Renal cortical epithelial cell (primary cell): ENCODE measurements at regions not wholly inside any gene's neighbourhood (a gene's known extent, or its start where the extent isn't known, plus 50 kb on each side); places are given as distances from the start of the nearest gene placed in this dataset.

Experiments
- DNase-seq: peaks from one replicate; pipeline ENCODE4 v3.0.0-alpha.2; 2011; ENCODE audit warnings: low read depth

GRCh38 chr3:54021071-54021470 lies 101.3 kb upstream of the CACNA2D3 start:
- DNase-seq, result no peak

DNA sequence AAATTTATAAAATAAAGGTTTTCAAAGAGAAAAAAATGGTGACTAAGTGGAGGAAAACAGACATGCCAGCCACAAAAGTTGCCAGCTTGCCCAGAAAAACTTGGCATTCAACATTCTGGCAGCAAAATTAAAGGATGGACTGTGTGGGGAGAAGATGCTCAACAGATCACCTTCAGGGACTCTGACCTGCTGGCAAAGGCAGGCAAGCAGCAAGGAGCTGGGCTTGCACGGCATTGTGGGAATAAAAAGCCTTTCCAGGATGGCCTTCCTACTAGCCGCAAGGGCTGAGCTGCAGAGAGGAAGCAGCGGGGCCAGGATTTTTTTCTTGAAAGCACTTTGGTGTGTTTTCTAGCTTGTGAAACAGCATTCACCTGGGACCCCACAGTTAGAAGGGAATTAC lies 101.9 kb upstream of the CACNA2D3 start:
- no peak for DNase-seq

- DNase-seq, result no peak
Measured at GRCh38 chr3:54014067-54014466, 108.3 kb upstream of the CACNA2D3 start.

DNA sequence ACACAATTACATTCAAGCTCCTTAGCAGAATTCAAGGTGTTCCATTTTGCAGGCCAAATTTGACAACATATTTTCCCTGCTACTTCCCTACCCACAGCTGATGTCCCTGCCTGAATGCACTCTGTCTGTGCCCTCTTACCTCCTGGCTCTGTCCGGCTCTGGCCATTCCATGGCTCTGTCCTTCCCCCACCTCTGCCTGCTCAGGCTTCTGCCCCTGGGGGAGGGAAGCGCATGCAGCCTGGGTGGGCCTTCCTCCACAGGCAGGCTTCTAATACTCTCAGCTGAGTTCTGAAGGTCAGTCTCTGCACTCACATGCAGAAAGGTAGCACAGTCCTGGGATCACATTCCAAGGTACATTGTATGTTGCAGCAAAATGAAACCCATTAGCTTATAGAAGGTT lies 113.6 kb upstream of the CACNA2D3 start:
- DNase-seq, result no peak

DNA sequence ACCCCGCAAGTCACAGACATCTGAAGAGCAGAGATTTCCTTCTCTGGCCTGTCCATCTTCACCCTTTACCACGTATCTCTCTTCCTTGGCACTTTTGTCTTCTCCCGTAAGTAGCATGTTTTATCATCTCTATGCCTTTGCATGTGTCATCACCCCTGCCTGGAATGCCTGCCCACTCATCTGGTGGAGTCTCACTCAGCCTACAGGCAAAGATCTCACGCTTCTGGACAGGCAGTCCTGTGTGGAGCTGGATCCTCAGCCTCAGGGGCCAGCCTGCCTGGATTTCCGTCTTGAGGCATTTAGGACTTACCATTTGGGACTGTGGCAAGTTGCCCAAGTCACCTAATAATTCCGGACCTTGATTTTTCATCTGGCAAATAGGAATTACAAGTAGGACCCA lies 114.3 kb upstream of the CACNA2D3 start:
- no peak for DNase-seq

DNA sequence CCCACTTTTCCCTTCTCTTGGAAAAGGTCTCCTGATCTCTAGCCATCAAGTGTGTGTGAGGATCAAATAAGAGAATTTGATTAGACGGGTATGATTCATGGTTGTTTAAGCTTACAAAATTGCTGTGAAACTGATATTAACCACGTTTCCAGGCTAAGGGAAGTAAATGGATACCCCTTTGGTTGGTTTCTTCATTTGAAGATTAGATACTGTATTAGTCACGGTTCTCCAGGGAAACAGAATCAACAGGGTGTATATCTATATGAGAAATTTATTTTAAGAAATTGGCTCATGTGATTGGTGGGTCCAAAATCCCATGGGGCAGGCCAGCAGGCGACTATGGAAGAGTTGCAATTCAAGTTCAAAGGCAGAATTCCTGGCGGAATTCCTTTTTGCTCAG lies 112.7 kb upstream of the SELENOK start:
- DNase-seq, result no peak

DNA sequence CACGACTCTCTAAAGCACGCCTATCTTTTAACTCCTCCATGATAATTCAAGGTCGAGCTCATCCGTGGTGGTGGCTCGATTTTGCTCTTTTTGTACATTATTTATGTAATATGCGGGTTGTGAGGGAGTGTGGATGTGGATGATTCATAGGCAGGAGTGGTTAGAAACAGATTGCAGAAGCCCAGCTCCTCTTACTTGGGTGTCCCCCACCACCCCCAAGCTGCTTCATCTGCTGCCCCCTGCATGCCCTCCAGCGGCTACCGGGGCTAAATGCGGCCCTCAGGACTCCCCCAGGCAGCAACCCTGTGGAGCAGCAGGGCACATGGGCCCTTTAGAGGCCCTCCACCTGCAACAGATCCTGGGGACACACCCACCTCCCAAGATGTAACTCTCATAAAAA lies 111.5 kb upstream of the SELENOK start:
- DNase-seq, result no peak

DNA sequence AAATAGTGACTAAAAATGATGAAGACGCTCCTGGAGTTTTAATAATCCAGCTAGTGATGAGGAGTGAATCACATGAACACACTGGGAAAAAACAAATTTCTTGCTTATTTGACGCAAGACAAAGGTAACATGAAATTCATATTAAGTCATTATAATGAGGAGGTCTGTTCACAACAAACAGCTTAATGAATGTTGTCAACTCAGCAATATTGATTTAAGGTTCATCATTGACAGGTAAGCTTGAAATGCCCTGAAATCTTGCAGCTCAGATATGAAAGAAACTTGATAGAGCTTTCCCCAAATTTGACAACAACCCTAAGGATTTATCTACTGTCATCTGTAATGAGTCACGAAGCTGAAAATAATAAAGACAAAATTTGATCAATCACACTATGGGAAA lies 108.1 kb upstream of the SELENOK start:
- no peak for DNase-seq

DNA sequence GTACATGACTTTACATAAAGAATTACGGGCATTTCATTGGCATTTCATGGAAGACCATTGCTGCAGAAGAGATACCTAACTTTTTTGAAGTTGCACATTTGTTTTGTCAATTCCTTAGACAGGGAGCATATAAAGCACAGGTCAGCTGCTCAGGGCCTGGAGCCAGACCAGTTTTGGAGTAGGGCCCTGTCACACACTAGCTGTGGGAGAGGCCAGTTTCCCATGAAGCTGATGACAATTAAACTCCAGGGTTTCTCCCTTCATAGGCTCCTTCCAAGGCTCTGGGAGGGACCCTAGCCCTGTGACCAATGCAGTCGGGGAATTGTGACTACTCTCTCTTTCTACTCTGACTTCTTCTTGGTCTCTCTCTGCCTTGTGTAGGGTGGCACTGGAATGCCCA lies 107.3 kb upstream of the SELENOK start:
- no peak for DNase-seq

GRCh38 chr3:53997476-53997875 lies 105.8 kb upstream of the SELENOK start:
- no peak for DNase-seq

GRCh38 chr3:53996141-53996874 lies 104.6 kb upstream of the SELENOK start:
- DNase-seq, result no peak

- DNase-seq, result no peak
Measured at GRCh38 chr3:53994986-53995603, 103.4 kb upstream of the SELENOK start.

- DNase-seq, result peak; percentile 15
Measured at GRCh38 chr3:53991240-53991639, 99.6 kb upstream of the SELENOK start.

DNA sequence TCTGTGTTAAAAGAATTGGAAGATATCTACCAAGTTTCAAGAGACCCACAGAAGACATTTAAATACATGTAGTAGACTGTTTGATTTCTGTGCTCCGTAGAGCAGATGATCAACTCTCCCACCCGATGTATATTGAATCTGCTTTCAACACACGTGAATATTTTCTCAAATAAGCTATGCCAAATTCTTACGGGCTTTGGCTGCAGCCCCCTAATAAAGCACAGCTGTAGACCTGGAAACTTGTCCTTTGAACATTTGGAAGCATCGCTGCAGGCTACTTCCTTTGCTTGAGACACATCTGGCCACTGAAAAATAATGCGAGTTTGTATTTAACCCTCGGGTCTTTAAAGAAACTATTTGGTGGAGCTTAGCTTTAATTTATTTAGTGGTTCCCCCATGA lies 98.3 kb upstream of the SELENOK start:
- no peak for DNase-seq

- no peak for DNase-seq
Measured at GRCh38 chr3:53989451-53989850, 97.8 kb upstream of the SELENOK start.

GRCh38 chr3:53978386-53978785 lies 86.7 kb upstream of the SELENOK start:
- no peak for DNase-seq

- DNase-seq, result no peak
Measured at GRCh38 chr3:53975382-53975781, 83.7 kb upstream of the SELENOK start.

DNA sequence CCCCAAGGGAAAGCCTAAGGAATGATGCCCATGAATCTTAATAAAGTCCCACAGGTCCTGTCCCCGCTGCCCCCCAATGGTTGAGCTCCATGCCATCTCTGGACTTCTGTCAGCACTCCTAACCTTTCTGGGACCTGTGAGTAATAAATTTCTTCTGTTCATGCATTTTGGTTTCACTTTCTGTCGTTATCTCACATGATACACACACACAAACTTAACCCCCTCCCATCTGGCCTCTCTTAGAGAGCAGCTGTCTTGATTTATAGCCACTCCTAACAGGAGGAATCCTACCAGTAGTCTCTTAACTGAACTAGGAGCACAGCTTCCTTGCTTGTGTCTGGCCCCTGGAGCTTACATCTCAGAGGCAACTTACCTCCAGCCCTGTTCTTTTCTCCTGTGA lies 82.7 kb upstream of the SELENOK start:
- no peak for DNase-seq

- no peak for DNase-seq
Measured at GRCh38 chr3:53973905-53974304, 82.2 kb upstream of the SELENOK start.

DNA sequence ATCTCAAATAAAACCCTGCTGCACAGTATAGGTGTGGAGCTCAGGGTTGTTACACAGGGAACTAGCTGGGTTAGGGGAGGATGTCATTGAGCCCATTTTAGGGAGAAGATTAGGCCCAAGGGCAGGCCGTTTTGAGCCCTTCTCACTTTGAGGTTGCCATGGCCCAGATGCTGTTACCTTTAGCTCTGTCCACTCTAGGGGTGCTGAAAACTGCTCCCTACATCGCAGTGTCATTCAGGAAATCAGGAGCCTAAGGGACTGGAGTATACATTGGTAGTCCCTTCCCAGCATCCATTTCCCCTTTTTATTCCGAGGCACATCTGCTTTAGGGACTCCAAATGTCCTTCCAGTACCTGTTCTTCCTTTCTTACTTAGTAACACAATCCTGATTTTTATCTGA lies 79.0 kb upstream of the SELENOK start:
- peak; percentile 14 for DNase-seq

DNA sequence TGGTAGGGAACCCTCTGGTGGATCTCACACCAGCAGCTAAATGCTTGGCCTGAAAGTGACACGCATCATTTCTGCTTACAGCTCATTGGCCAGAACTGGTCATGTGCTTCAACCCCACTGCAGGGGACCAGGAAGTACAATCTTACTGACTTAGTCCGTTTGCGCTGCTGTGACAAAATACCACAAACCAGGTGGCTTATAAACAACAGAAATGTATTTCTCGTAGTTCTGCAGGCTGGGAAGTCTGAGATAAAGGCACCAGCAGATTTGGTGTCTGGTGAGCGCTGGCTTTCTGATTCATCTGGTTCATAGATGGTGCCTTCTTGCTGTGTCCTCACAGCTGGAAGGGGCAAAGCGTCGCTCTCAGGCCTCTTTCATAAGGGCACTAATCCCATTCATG lies 77.4 kb upstream of the SELENOK start:
- no peak for DNase-seq

DNA sequence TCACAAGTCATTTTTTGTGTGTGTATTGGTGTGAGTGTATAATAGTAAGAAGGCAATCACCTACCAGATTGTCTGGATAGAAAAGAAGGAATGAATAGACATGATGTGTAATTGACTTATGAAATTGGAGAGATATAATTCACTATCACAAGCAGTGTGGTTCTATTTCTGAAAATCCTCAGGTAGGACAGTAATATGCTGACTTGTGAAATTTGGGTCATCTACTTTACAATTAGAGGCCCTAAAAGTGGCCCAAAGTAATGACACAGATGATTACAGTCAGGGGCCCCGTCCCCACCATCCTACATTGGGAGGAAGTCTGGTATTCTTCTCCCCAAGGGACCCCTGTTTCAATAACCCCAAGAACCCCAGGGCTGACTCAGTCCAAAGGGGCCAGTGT lies 73.6 kb upstream of the SELENOK start:
- no peak for DNase-seq

DNA sequence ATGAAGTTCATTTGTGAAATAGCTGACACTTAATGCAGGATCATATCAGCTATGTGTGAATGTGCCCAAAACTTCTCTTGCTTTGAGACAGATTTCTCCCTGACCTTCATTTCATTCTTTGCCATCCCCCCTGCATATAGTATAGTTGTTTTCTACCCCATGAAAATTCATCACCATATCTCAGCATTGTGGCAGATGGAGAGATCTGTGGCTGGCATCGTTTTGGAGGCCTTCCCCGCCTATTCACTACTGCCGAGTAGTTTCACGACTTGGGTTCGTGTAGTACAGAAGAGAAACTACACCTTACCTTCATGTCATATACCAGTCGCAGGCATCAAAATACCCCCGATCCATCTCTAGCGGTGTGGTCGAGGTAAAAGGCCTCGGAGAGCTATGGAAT lies 66.2 kb upstream of the SELENOK start:
- no peak for DNase-seq

DNA sequence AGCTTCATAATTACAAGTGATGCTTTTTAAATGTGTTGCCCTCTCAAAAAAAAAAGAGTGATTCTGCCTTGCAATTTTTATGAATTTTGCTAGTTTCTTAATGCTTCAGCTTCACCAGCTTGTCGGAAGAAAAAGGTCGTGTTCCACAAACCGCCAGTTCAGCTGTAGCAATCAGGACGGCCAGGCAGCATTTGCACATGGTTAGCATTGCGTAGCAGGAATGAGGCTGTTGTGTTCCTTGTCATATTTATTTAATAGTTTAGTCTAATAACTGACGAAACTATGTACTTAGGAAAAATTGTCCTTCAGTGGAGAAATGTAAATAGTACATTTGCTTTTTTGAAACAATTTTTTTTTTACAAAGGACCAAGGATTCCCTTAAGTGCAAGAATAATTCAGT lies 64.9 kb upstream of the SELENOK start:
- no peak for DNase-seq
